ENCODE measurements at regions not wholly inside any gene's neighbourhood (a gene's known extent, or its start where the extent isn't known, plus 50 kb on each side); places are given as distances from the start of the nearest gene placed in this dataset.

DNA sequence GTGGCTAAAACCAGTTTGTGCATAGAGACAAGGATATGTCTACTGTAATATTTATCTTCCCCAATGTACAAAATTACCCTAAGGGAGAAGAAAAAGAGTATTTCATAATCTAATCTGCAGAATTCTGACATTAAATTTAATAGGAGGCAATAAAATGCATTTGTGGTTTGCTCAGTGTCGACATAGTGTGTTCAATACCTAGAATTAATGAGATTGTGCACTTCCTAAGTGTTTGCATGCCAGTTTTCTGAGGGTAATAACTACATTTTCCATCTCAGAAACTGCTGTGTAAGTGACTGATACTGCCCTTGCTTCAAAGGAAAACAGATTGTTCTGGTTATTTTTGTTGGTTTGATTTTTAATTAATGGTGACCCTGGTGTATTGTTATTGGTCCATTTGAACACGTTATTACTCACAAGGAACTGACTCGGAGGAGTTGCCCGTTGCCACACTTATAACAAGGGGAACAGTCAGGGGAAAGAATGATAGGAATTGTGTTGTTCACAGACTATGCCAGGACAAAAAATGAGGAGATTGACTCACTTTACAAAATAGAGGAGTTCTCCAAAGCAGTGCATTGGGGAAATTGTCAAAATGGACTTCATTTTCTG lies 960.3 kb upstream of the TMEM132C start:
- TF ChIP-seq, protein P1, sequence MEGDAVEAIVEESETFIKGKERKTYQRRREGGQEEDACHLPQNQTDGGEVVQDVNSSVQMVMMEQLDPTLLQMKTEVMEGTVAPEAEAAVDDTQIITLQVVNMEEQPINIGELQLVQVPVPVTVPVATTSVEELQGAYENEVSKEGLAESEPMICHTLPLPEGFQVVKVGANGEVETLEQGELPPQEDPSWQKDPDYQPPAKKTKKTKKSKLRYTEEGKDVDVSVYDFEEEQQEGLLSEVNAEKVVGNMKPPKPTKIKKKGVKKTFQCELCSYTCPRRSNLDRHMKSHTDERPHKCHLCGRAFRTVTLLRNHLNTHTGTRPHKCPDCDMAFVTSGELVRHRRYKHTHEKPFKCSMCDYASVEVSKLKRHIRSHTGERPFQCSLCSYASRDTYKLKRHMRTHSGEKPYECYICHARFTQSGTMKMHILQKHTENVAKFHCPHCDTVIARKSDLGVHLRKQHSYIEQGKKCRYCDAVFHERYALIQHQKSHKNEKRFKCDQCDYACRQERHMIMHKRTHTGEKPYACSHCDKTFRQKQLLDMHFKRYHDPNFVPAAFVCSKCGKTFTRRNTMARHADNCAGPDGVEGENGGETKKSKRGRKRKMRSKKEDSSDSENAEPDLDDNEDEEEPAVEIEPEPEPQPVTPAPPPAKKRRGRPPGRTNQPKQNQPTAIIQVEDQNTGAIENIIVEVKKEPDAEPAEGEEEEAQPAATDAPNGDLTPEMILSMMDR (IDR thresholded peaks at IDR 0.05; ENCODE audit: extremely low read depth in 1 of 2, insufficient read depth in 1 of 2, low read depth in 1 of 2, low read length in 2 of 2): no peak
- TF ChIP-seq POLR2AphosphoS5 (IDR thresholded peaks at IDR 0.05; ENCODE audit: insufficient read depth, low read depth, low read length) (no peak), GATA2 (IDR thresholded peaks at IDR 0.05; ENCODE audit: insufficient read depth, insufficient read length, low read depth, low read length) (no peak), POLR2A (IDR thresholded peaks at IDR 0.05; ENCODE audit: low read depth, low read length) (no peak), FOS (IDR thresholded peaks at IDR 0.05; ENCODE audit: borderline replicate concordance, insufficient read depth, low read length) (no peak), MYC (IDR thresholded peaks at IDR 0.05; ENCODE audit: low read depth, low read length) (no peak), EZH2 (IDR thresholded peaks at IDR 0.05; ENCODE audit: borderline replicate concordance, low read depth, low read length, severe bottlenecking) (no peak), JUN (IDR thresholded peaks at IDR 0.05; ENCODE audit: borderline replicate concordance, insufficient read depth, insufficient read length, low read depth) (no peak)
- TF ChIP-seq, protein P2, sequence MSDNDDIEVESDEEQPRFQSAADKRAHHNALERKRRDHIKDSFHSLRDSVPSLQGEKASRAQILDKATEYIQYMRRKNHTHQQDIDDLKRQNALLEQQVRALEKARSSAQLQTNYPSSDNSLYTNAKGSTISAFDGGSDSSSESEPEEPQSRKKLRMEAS (IDR thresholded peaks at IDR 0.05; ENCODE audit: insufficient read depth, insufficient read length): no peak

Measured in endothelial cell of umbilical vein (primary cell).